GM23338 (cell line): ENCODE measurements at regions not wholly inside any gene's neighbourhood (a gene's known extent, or its start where the extent isn't known, plus 50 kb on each side); places are given as distances from the start of the nearest gene placed in this dataset.

Experiments
- ATAC-seq: fragments of 200-7000 bp; cut with Tn5 transposase; 3 replicates; pipeline ENCODE4 v1.9.1; 2020
- DNase-seq: peaks from one replicate; pipeline ENCODE4 v3.0.0-alpha.2; 2015; ENCODE audit warnings: low spot score
- H2AFZ ChIP-seq: fragments of 200-600 bp; sonication (generic); 2 replicates; pipeline ENCODE4 v1.8.0; 2016; ENCODE audit warnings: antibody characterized with exemption, mild to moderate bottlenecking, moderate library complexity
- H3F3A ChIP-seq: fragments of 200-600 bp; sonication (generic); replicated peaks from 2 replicates; pipeline ENCODE4 v1.8.0; 2017; ENCODE audit warnings: antibody characterized with exemption, mixed run types, low read depth
- H3K27ac ChIP-seq: fragments of 200-600 bp; sonication (generic); 2 replicates; pipeline ENCODE4 v1.6.1; 2016; ENCODE audit warnings: low read depth
- H3K27me3 ChIP-seq: fragments of 200-600 bp; sonication (generic); 2 replicates; pipeline ENCODE4 v1.8.0; 2016; ENCODE audit warnings: mild to moderate bottlenecking, mixed run types, moderate library complexity; ENCODE audit not compliant: insufficient read depth
- H3K36me3 ChIP-seq: fragments of 200-600 bp; sonication (generic); 2 replicates; pipeline ENCODE4 v1.8.0; 2016; ENCODE audit warnings: mild to moderate bottlenecking; ENCODE audit not compliant: insufficient read depth
- H3K4me1 ChIP-seq: fragments of 200-600 bp; sonication (generic); 2 replicates; pipeline ENCODE4 v1.8.0; 2016; ENCODE audit warnings: mild to moderate bottlenecking, moderate library complexity; ENCODE audit not compliant: insufficient read depth
- H3K4me2 ChIP-seq: fragments of 200-600 bp; sonication (generic); 2 replicates; pipeline ENCODE4 v1.7.1; 2017; ENCODE audit warnings: mixed run types
- H3K4me3 ChIP-seq: fragments of 200-600 bp; sonication (generic); 2 replicates; pipeline ENCODE4 v1.6.1; 2016; ENCODE audit warnings: mixed run types
- H3K79me2 ChIP-seq: fragments of 200-600 bp; sonication (generic); replicated peaks from 2 replicates; pipeline ENCODE4 v1.8.0; 2017; ENCODE audit warnings: mild to moderate bottlenecking; ENCODE audit not compliant: insufficient read depth
- H3K9me2 ChIP-seq: fragments of 200-600 bp; sonication (generic); 2 replicates; pipeline ENCODE4 v1.8.0; 2017; ENCODE audit not compliant: insufficient read depth
- H4K20me1 ChIP-seq: fragments of 200-600 bp; sonication (generic); replicated peaks from 2 replicates; pipeline ENCODE4 v1.8.0; 2017; ENCODE audit warnings: mild to moderate bottlenecking; ENCODE audit not compliant: insufficient read depth
- H3K27ac Mint-ChIP-seq: 2 replicates; pipeline ENCODE4 v1.8.0; 2020; ENCODE audit warnings: inconsistent platforms, mild to moderate bottlenecking, moderate library complexity, mixed read lengths
- H3K27me3 Mint-ChIP-seq: 3 replicates; pipeline ENCODE4 v1.8.0; 2022; ENCODE audit warnings: low read depth, mild to moderate bottlenecking, moderate library complexity, mixed read lengths, inconsistent platforms; ENCODE audit not compliant: insufficient read depth, poor library complexity
- H3K36me3 Mint-ChIP-seq: 3 replicates; pipeline ENCODE4 v1.8.0; 2021; ENCODE audit warnings: low read depth, mild to moderate bottlenecking, inconsistent platforms, moderate library complexity, mixed read lengths
- H3K4me1 Mint-ChIP-seq: 3 replicates; pipeline ENCODE4 v1.8.0; 2020; ENCODE audit warnings: mild to moderate bottlenecking, inconsistent platforms, mixed read lengths
- H3K4me3 Mint-ChIP-seq: 3 replicates; pipeline ENCODE4 v1.8.0; 2021; ENCODE audit warnings: moderate library complexity, mild to moderate bottlenecking, inconsistent platforms, mixed read lengths
- H3K9me3 Mint-ChIP-seq: 3 replicates; pipeline ENCODE4 v1.8.0; 2020; ENCODE audit warnings: moderate library complexity, mild to moderate bottlenecking, inconsistent platforms, mixed read lengths
- EZH2 ChIP-seq: fragments of 200-600 bp; sonication (generic); IDR thresholded peaks from one replicate; pipeline ENCODE4 v1.8.0; 2017; ENCODE audit warnings: antibody characterized with exemption, mild to moderate bottlenecking, low read depth; ENCODE audit not compliant: unreplicated experiment
- NANOG ChIP-seq: IDR thresholded peaks from 2 replicates; pipeline ENCODE4 v1.6.1; 2016; ENCODE audit warnings: antibody characterized with exemption, borderline replicate concordance
- STAT1 ChIP-seq: IDR thresholded peaks from one replicate; pipeline ENCODE4 v1.6.1; 2016; ENCODE audit warnings: antibody characterized with exemption; ENCODE audit not compliant: unreplicated experiment
- TF ChIP-seq, protein P1 (sequence below): fragments of 250-450 bp; sonication (Bioruptor Pico); IDR thresholded peaks from 2 replicates; pipeline ENCODE4 v1.5.0; 2020; ENCODE audit warnings: mild to moderate bottlenecking, moderate library complexity
- TF ChIP-seq, protein P2 (sequence below): IDR thresholded peaks from 2 replicates; pipeline ENCODE4 v1.6.1; 2016; ENCODE audit warnings: antibody characterized with exemption
- TF ChIP-seq, protein P3 (sequence below), 2 experiments: fragments of 200-600 bp in 1 of 2; sonication (generic) in 1 of 2; conservative IDR thresholded peaks; 2 replicates each; pipeline versions ENCODE4 v1.5.1 to v1.6.1; 2016 to 2017; ENCODE audit warnings: antibody characterized with exemption in 2 of 2, low read depth in 2 of 2, mild to moderate bottlenecking in 2 of 2, moderate library complexity in 1 of 2

DNA sequence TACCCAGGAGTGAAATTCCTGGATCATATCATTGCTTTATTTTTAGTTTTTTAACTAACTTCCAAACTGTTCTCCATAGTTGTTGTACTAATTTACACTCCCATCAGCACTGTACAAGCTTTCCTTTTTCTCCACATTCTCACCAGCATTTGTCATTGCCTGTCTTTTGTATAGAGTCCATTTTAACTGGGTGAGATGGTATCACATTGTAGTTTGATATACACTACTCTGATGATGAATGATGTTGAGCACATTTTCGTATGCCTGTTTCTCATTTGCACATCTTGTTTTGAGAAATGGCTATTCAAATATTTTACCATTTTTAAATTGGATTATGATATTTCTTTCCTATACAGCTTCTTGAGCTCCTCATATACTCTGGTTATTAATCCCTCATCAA lies 1586.6 kb downstream of the SI start (continued):
- TF ChIP-seq, protein P1, sequence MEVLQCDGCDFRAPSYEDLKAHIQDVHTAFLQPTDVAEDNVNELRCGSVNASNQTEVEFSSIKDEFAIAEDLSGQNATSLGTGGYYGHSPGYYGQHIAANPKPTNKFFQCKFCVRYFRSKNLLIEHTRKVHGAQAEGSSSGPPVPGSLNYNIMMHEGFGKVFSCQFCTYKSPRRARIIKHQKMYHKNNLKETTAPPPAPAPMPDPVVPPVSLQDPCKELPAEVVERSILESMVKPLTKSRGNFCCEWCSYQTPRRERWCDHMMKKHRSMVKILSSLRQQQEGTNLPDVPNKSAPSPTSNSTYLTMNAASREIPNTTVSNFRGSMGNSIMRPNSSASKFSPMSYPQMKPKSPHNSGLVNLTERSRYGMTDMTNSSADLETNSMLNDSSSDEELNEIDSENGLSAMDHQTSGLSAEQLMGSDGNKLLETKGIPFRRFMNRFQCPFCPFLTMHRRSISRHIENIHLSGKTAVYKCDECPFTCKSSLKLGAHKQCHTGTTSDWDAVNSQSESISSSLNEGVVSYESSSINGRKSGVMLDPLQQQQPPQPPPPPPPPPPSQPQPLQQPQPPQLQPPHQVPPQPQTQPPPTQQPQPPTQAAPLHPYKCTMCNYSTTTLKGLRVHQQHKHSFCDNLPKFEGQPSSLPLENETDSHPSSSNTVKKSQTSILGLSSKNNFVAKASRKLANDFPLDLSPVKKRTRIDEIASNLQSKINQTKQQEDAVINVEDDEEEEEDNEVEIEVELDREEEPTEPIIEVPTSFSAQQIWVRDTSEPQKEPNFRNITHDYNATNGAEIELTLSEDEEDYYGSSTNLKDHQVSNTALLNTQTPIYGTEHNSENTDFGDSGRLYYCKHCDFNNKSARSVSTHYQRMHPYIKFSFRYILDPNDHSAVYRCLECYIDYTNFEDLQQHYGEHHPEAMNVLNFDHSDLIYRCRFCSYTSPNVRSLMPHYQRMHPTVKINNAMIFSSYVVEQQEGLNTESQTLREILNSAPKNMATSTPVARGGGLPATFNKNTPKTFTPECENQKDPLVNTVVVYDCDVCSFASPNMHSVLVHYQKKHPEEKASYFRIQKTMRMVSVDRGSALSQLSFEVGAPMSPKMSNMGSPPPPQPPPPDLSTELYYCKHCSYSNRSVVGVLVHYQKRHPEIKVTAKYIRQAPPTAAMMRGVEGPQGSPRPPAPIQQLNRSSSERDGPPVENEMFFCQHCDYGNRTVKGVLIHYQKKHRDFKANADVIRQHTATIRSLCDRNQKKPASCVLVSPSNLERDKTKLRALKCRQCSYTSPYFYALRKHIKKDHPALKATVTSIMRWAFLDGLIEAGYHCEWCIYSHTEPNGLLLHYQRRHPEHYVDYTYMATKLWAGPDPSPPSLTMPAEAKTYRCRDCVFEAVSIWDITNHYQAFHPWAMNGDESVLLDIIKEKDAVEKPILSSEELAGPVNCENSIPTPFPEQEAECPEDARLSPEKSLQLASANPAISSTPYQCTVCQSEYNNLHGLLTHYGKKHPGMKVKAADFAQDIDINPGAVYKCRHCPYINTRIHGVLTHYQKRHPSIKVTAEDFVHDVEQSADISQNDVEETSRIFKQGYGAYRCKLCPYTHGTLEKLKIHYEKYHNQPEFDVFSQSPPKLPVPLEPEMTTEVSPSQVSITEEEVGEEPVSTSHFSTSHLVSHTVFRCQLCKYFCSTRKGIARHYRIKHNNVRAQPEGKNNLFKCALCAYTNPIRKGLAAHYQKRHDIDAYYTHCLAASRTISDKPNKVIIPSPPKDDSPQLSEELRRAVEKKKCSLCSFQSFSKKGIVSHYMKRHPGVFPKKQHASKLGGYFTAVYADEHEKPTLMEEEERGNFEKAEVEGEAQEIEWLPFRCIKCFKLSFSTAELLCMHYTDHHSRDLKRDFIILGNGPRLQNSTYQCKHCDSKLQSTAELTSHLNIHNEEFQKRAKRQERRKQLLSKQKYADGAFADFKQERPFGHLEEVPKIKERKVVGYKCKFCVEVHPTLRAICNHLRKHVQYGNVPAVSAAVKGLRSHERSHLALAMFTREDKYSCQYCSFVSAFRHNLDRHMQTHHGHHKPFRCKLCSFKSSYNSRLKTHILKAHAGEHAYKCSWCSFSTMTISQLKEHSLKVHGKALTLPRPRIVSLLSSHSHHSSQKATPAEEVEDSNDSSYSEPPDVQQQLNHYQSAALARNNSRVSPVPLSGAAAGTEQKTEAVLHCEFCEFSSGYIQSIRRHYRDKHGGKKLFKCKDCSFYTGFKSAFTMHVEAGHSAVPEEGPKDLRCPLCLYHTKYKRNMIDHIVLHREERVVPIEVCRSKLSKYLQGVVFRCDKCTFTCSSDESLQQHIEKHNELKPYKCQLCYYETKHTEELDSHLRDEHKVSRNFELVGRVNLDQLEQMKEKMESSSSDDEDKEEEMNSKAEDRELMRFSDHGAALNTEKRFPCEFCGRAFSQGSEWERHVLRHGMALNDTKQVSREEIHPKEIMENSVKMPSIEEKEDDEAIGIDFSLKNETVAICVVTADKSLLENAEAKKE (CRISPR knock-in tag): no peak
- TF ChIP-seq, protein P2, sequence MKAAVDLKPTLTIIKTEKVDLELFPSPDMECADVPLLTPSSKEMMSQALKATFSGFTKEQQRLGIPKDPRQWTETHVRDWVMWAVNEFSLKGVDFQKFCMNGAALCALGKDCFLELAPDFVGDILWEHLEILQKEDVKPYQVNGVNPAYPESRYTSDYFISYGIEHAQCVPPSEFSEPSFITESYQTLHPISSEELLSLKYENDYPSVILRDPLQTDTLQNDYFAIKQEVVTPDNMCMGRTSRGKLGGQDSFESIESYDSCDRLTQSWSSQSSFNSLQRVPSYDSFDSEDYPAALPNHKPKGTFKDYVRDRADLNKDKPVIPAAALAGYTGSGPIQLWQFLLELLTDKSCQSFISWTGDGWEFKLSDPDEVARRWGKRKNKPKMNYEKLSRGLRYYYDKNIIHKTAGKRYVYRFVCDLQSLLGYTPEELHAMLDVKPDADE: no peak

DNA sequence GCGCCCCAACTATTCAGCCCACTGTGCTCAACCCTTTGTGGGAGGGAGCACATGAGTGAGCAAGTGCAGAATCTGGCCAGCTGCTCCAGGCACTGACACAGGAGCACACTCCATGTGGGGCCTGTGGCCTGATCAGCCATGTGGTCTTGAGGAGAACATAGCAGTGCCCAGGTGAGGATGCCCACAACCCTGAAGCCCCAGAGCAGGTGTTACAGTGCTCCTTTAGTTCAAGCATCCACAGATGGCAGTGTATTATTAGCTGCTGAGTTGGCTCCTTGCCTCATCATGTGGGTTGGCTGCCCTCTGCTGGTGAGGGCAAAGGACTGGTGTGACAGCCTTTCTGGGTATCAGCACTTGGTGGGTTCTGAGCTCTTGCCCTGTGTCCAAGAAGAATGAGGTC lies 1588.2 kb downstream of the SI start:
- no peak overlapping the region for H3K4me2 ChIP-seq
- H3K27ac Mint-ChIP-seq: no peak overlapping the region
- H3K4me3 ChIP-seq: no peak overlapping the region
- peak; percentile 76 for DNase-seq
- H3K9me3 Mint-ChIP-seq: peaks cover 23% of the 10 kb centered on the region
- H3K36me3 ChIP-seq: no peaks in the 10 kb centered on the region
- no peaks in the 10 kb centered on the region for H3K79me2 ChIP-seq
- no peak overlapping the region for H2AFZ ChIP-seq
- no peaks in the 10 kb centered on the region for H3K27me3 Mint-ChIP-seq
- no peaks in the 10 kb centered on the region for H3F3A ChIP-seq
- H3K36me3 Mint-ChIP-seq: peaks cover 21% of the 10 kb centered on the region
- no peaks in the 10 kb centered on the region for H4K20me1 ChIP-seq
- no peak overlapping the region for H3K27ac ChIP-seq
- peak; percentile 85 for ATAC-seq
- no peak overlapping the region for H3K4me3 Mint-ChIP-seq
- H3K27me3 ChIP-seq: no peaks in the 10 kb centered on the region
- H3K9me2 ChIP-seq: no peaks in the 10 kb centered on the region
- H3K4me1 ChIP-seq: no peaks in the 10 kb centered on the region
- no peaks in the 10 kb centered on the region for H3K4me1 Mint-ChIP-seq
- TF ChIP-seq STAT1 (no peak), NANOG (no peak), EZH2 (no peak)
- TF ChIP-seq, protein P1 (CRISPR knock-in tag): no peak
- TF ChIP-seq, protein P3, sequence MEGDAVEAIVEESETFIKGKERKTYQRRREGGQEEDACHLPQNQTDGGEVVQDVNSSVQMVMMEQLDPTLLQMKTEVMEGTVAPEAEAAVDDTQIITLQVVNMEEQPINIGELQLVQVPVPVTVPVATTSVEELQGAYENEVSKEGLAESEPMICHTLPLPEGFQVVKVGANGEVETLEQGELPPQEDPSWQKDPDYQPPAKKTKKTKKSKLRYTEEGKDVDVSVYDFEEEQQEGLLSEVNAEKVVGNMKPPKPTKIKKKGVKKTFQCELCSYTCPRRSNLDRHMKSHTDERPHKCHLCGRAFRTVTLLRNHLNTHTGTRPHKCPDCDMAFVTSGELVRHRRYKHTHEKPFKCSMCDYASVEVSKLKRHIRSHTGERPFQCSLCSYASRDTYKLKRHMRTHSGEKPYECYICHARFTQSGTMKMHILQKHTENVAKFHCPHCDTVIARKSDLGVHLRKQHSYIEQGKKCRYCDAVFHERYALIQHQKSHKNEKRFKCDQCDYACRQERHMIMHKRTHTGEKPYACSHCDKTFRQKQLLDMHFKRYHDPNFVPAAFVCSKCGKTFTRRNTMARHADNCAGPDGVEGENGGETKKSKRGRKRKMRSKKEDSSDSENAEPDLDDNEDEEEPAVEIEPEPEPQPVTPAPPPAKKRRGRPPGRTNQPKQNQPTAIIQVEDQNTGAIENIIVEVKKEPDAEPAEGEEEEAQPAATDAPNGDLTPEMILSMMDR (conservative IDR thresholded peaks at IDR 0.05; ENCODE audit: low read depth in 2 of 2): peak; percentile 74 to 93
